Neural progenitor cell (in vitro differentiated cells): ENCODE measurements at regions not wholly inside any gene's neighbourhood (a gene's known extent, or its start where the extent isn't known, plus 50 kb on each side); places are given as distances from the start of the nearest gene placed in this dataset.

Experiments
- EZH2 ChIP-seq: fragments of 200-600 bp; sonication (generic); IDR thresholded peaks from 2 replicates; pipeline ENCODE4 v1.6.1; 2017; ENCODE audit warnings: antibody characterized with exemption, mild to moderate bottlenecking, moderate library complexity
- EZH2phosphoT487 ChIP-seq: fragments of 200-600 bp; sonication (generic); IDR thresholded peaks from 2 replicates; pipeline ENCODE4 v1.6.1; 2017; ENCODE audit warnings: antibody characterized with exemption
- TF ChIP-seq, protein P1 (sequence below): fragments of 200-600 bp; sonication (generic); IDR thresholded peaks from 2 replicates; pipeline ENCODE4 v1.5.1; 2017; ENCODE audit warnings: antibody characterized with exemption, mild to moderate bottlenecking

DNA sequence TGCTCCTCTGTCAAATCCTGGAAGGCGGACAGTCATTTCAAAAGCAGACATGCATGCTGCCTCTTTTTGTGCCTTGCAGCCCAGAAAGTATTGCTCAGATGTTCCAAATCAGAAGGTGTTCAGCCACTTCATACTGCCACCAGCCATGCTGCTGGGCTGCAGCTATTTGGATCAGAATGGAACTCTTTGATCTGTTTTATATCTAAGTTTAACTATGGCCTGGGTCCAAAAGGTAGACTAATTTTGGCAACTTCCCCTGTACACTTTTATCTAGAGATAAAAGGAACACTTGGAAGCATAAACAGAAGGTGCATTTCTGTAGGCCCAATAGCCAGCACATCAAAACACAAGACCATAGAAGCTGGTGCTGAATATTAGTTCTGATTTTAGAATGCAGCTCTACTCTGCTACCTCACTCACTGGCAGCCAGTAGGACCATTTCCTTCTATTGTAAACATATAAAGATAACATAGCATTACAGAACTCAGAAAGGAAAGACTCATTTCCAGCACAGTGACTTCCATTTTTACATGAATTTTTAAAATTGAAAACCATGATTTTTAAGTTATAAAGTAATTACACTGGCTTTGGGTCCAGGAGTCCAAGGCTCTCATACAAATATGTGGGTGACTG, 143.1 kb upstream of the CAV2 start:
- TF ChIP-seq, protein P1, sequence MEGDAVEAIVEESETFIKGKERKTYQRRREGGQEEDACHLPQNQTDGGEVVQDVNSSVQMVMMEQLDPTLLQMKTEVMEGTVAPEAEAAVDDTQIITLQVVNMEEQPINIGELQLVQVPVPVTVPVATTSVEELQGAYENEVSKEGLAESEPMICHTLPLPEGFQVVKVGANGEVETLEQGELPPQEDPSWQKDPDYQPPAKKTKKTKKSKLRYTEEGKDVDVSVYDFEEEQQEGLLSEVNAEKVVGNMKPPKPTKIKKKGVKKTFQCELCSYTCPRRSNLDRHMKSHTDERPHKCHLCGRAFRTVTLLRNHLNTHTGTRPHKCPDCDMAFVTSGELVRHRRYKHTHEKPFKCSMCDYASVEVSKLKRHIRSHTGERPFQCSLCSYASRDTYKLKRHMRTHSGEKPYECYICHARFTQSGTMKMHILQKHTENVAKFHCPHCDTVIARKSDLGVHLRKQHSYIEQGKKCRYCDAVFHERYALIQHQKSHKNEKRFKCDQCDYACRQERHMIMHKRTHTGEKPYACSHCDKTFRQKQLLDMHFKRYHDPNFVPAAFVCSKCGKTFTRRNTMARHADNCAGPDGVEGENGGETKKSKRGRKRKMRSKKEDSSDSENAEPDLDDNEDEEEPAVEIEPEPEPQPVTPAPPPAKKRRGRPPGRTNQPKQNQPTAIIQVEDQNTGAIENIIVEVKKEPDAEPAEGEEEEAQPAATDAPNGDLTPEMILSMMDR: no peak
- TF ChIP-seq EZH2 (no peak), EZH2phosphoT487 (no peak)
